Testis (tissue), 2 donors: ENCODE measurements at regions not wholly inside any gene's neighbourhood (a gene's known extent, or its start where the extent isn't known, plus 50 kb on each side); places are given as distances from the start of the nearest gene placed in this dataset.
"Not testable (repeated sequence)": the region's sequence is repeated elsewhere in the genome, so short reads cannot be mapped to it uniquely, and the experiment has no call there.

Experiments
- DNase-seq: peaks from one replicate; pipeline ENCODE4 v3.0.0-alpha.2; 2019
- H3K27ac ChIP-seq, 2 donors: fragments of 200-600 bp; sonication (generic); one replicate each; pipeline ENCODE4 v1.5.1; 2019
- H3K27me3 ChIP-seq: fragments of 200-600 bp; sonication (generic); one replicate; pipeline ENCODE4 v1.5.1; 2019
- H3K36me3 ChIP-seq: fragments of 200-600 bp; sonication (generic); one replicate; pipeline ENCODE4 v1.5.1; 2017; ENCODE audit warnings: low read depth; ENCODE audit errors: missing control alignments
- H3K4me1 ChIP-seq: fragments of 200-600 bp; sonication (generic); one replicate; pipeline ENCODE4 v1.5.1; 2019
- H3K4me3 ChIP-seq, 2 donors: fragments of 200-600 bp; sonication (generic); one replicate each; pipeline ENCODE4 v1.5.1; 2017 to 2019
- H3K9me3 ChIP-seq: fragments of 200-600 bp; sonication (generic); one replicate; pipeline ENCODE4 v1.5.1; 2017
- POLR2A ChIP-seq: fragments of 450-650 bp; IDR thresholded peaks from one replicate; pipeline ENCODE4 v1.6.1; 2017; ENCODE audit warnings: antibody characterized with exemption, mild to moderate bottlenecking, moderate library complexity
- WGBS, 2 donors: methylation state at CpG; one replicate each; pipeline ENCODE4 v1.1.5; 2018; 5-methylcytosine and 5-hydroxymethylcytosine counted together
- intact Hi-C: fragments of 100-400 bp; cut with DNase I; formaldehyde crosslinking; loops from one replicate; pipeline ENCODE4 v1.15.1; 2023; ENCODE audit warnings: low total_unique reads
- TF ChIP-seq, protein P1 (sequence below), 3 experiments: fragments of 450-650 bp in 2 of 3; fragments of 200-600 bp in 1 of 3; sonication (generic) in 1 of 3; IDR thresholded peaks; one replicate each; pipeline ENCODE4 v1.5.1; 2016 to 2019; ENCODE audit warnings: antibody characterized with exemption in 3 of 3, mild to moderate bottlenecking in 2 of 3, moderate library complexity in 1 of 3

DNA sequence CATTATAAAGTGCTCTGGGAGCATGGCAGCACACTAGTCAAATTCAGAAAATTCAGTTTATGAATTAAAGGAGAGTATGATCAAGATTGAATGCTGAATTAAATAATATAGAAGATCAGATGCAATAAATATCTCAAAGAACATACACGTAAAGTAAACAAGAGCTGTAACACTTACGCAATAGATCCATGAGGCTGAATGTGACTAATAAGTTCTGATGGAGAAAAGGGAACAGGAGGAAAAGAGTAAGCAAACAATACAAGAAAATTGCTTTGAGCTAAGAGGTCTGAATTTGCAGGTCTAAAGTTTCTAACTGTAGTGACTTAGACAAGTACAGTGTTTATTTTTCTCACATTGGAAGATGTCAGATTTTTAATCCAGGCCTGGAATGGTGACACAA, 646.7 kb upstream of the ZNF804A start:
- DNase-seq = no peak

DNA sequence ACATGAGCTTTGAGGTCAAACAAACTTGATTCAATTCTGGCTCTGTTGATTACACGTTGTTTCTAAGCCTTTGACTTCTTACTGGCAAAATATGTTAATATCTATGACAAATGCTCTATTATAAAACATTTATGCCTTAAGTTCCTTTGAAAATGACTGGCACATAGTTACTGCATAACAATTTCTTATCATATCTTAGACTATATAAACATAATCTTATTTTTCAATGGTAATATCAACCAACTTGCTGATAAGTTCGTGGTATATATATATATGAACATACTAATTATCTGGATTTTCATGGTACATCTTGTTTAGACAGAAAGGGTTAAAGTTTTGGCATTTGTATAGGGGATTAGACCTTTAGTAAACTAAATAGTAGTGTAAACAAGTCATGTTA, 645.6 kb upstream of the ZNF804A start:
- Histone ChIP-seq H3K27me3 (no peaks in the 10 kb centered on the region), H3K27ac (no peak overlapping the region), H3K4me1 (no peaks in the 10 kb centered on the region), H3K9me3 (no peaks in the 10 kb centered on the region), H3K36me3 (no peaks in the 10 kb centered on the region), H3K4me3 (no peak overlapping the region)
- intact Hi-C loops = no loop called here
- TF ChIP-seq, protein P1, sequence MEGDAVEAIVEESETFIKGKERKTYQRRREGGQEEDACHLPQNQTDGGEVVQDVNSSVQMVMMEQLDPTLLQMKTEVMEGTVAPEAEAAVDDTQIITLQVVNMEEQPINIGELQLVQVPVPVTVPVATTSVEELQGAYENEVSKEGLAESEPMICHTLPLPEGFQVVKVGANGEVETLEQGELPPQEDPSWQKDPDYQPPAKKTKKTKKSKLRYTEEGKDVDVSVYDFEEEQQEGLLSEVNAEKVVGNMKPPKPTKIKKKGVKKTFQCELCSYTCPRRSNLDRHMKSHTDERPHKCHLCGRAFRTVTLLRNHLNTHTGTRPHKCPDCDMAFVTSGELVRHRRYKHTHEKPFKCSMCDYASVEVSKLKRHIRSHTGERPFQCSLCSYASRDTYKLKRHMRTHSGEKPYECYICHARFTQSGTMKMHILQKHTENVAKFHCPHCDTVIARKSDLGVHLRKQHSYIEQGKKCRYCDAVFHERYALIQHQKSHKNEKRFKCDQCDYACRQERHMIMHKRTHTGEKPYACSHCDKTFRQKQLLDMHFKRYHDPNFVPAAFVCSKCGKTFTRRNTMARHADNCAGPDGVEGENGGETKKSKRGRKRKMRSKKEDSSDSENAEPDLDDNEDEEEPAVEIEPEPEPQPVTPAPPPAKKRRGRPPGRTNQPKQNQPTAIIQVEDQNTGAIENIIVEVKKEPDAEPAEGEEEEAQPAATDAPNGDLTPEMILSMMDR (IDR thresholded peaks at IDR 0.05) = no peak
- TF ChIP-seq POLR2A = no peak
- WGBS, 2 donors = 79% methylated on average over 2 of the region's 2 CpGs
- no peak for DNase-seq

More for the DNA sequence above, 646.7 kb upstream of the ZNF804A start:
- Histone ChIP-seq H3K36me3 (no peaks in the 10 kb centered on the region), H3K27ac (no peak overlapping the region), H3K4me3 (no peak overlapping the region), H3K9me3 (no peaks in the 10 kb centered on the region), H3K4me1 (no peaks in the 10 kb centered on the region), H3K27me3 (no peaks in the 10 kb centered on the region)
- intact Hi-C loops = no loop called here
- 86 to 99% methylated on average over 2 of the region's 2 CpGs for WGBS, 2 donors
- TF ChIP-seq, protein P1 (IDR thresholded peaks at IDR 0.05) = no peak
- no peak for TF ChIP-seq POLR2A

DNA sequence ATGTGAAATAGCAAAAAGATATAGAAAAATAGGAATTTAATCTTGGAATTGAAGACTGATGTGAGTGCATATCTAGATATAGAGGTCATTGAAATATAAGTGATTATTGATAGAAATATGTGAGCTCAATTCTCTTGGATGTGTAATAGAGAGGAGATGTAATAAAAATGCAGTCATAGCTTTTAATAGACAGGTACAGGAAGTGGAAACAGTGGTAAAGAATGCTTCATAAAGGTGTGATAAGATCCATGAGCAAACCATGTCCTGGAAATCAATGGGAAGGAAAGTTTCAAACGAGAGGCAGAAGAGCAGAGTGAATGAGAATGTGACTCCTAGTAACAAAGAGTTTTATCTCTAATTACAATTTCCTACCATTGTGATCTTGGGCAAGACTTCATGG, 634.7 kb upstream of the ZNF804A start:
- WGBS, 2 donors = 38 to 69% methylated on average over 1 of the region's 1 CpG
- Histone ChIP-seq H3K36me3 (no peaks in the 10 kb centered on the region), H3K27ac (no peak overlapping the region), H3K4me1 (no peaks in the 10 kb centered on the region), H3K4me3 (no peak overlapping the region), H3K9me3 (no peaks in the 10 kb centered on the region), H3K27me3 (no peaks in the 10 kb centered on the region)
- TF ChIP-seq, protein P1 (IDR thresholded peaks at IDR 0.05) = no peak
- TF ChIP-seq POLR2A = no peak
- DNase-seq = no peak
- intact Hi-C loops = no loop called here

DNA sequence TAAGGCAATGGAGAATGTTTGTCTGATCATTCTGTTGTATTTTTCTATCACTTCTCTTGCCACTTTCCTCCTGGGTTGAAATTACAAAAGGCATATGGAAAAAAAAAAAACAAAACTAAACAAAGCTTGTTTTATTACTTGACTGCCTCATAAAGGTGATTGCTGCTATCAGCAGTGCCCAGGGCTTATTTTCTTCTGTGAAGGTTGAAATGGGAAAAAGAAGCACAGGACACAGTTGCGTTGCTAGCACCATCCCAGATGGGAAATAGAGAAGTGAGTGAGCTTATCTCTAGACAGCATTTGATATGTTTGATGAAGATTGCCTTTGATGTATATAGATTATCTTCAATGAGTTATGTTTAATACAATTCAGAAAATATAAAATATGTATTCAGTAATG, 633.8 kb upstream of the ZNF804A start:
- TF ChIP-seq, protein P1 (IDR thresholded peaks at IDR 0.05) = no peak
- Histone ChIP-seq H3K36me3 (no peaks in the 10 kb centered on the region), H3K27me3 (no peaks in the 10 kb centered on the region), H3K4me1 (no peaks in the 10 kb centered on the region), H3K27ac (no peak overlapping the region), H3K4me3 (no peak overlapping the region), H3K9me3 (no peaks in the 10 kb centered on the region)
- intact Hi-C loops = no loop called here
- 64 to 65% methylated on average over 1 of the region's 1 CpG for WGBS, 2 donors
- no peak for DNase-seq

DNA sequence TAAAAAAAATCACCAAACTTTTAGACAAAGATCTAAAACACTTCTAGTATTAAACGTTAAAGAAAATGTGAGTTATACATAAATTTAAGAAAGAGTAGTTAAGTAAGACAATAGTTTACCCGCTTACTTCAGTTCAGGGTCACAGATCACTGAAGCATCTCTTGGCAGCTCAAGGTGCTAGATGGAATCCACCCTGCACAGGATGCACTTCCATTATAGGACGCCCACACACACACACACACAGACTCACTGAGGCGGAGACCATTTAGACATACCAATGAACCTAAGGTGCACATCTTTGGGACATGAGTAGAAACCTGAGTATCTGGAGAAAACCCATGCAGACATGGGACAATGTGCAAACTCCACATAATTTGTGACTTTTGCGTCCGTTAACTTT, 630.6 kb upstream of the ZNF804A start:
- intact Hi-C loops = no loop called here
- H3K4me3 ChIP-seq = no peak overlapping the region
- no peaks in the 10 kb centered on the region for H3K9me3 ChIP-seq
- no peak for TF ChIP-seq POLR2A
- TF ChIP-seq, protein P1 (IDR thresholded peaks at IDR 0.05) = no peak
- DNase-seq = no peak
- no peaks in the 10 kb centered on the region for H3K27me3 ChIP-seq
- no peaks in the 10 kb centered on the region for H3K36me3 ChIP-seq
- no peak overlapping the region for H3K27ac ChIP-seq
- no peaks in the 10 kb centered on the region for H3K4me1 ChIP-seq
- 86% methylated on average over 6 of the region's 6 CpGs for WGBS, 2 donors

DNA sequence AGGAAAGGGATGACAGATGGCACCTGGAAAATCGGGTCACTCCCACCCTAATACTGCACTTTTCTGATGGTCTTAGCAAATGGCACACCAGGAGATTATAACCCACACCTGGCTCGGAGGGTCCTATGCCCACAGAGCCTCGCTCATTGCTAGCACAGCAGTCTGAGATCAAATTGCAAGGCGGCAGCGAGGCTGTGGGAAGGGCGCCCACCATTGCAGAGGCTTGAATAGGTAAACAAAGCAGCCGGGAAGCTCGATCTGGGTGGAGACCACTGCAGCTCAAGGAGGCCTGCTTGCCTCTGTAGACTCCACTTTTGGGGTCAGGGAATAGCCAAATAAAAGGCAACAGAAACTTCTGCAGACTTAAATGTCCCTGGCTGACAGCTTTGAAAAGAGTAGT, 622.7 kb upstream of the ZNF804A start:
- H3K27ac ChIP-seq, intact Hi-C loops, H3K9me3 ChIP-seq, H3K27me3 ChIP-seq, H3K4me3 ChIP-seq, H3K4me1 ChIP-seq, H3K36me3 ChIP-seq, DNase-seq: not testable (repeated sequence)
- 88 to 95% methylated on average over 7 to 8 of the region's 8 CpGs for WGBS, 2 donors
